ENCODE measurements at regions not wholly inside any gene's neighbourhood (a gene's known extent, or its start where the extent isn't known, plus 50 kb on each side); places are given as distances from the start of the nearest gene placed in this dataset.
A peak's percentile ranks its signal among the peaks of the same experiment; 100 is the strongest.

- no peak overlapping the region for H3K4me3 ChIP-seq (replicated peaks in 1 of 2; ENCODE audit: low read depth in 2 of 2, low read length in 2 of 2)
- DNase-seq (ENCODE audit: low read depth in 2 of 2), result peak; percentile 38 to 80
- TF ChIP-seq CTCF (IDR thresholded peaks at IDR 0.05; ENCODE audit: low read depth, low read length), result no peak
Measured at GRCh38 chr17:27226611-27227230, 67.2 kb upstream of the WSB1 start.

- no peak for TF ChIP-seq CTCF (IDR thresholded peaks at IDR 0.05; ENCODE audit: low read depth, low read length)
- no peak for DNase-seq (ENCODE audit: low read depth in 2 of 2)
- H3K4me3 ChIP-seq (replicated peaks in 1 of 2; ENCODE audit: low read depth in 2 of 2, low read length in 2 of 2), result no peak overlapping the region
Measured at GRCh38 chr17:27230996-27231395, 62.9 kb upstream of the WSB1 start.

- no peak for TF ChIP-seq CTCF (IDR thresholded peaks at IDR 0.05; ENCODE audit: low read depth, low read length)
- DNase-seq (ENCODE audit: low read depth in 2 of 2), result no peak
- H3K4me3 ChIP-seq (replicated peaks in 1 of 2; ENCODE audit: low read depth in 2 of 2, low read length in 2 of 2), result no peak overlapping the region
Measured at GRCh38 chr17:27232328-27232727, 61.6 kb upstream of the WSB1 start.

GRCh38 chr17:27233059-27233458, 60.9 kb upstream of the WSB1 start:
- no peak overlapping the region for H3K4me3 ChIP-seq (replicated peaks in 1 of 2; ENCODE audit: low read depth in 2 of 2, low read length in 2 of 2)
- no peak for TF ChIP-seq CTCF (IDR thresholded peaks at IDR 0.05; ENCODE audit: low read depth, low read length)
- no peak for DNase-seq (ENCODE audit: low read depth in 2 of 2)

- no peak overlapping the region for H3K4me3 ChIP-seq (replicated peaks in 1 of 2; ENCODE audit: low read depth in 2 of 2, low read length in 2 of 2)
- DNase-seq (ENCODE audit: low read depth in 2 of 2), result no peak
- no peak for TF ChIP-seq CTCF (IDR thresholded peaks at IDR 0.05; ENCODE audit: low read depth, low read length)
Measured at GRCh38 chr17:27233776-27234175, 60.1 kb upstream of the WSB1 start.

GRCh38 chr17:27236717-27237315, 57.1 kb upstream of the WSB1 start:
- no peak overlapping the region for H3K4me3 ChIP-seq (replicated peaks in 1 of 2; ENCODE audit: low read depth in 2 of 2, low read length in 2 of 2)
- TF ChIP-seq CTCF (IDR thresholded peaks at IDR 0.05; ENCODE audit: low read depth, low read length), result peak; percentile 85
- DNase-seq (ENCODE audit: low read depth in 2 of 2), result peak; percentile 86 to 88

- H3K4me3 ChIP-seq (replicated peaks in 1 of 2; ENCODE audit: low read depth in 2 of 2, low read length in 2 of 2), result no peak overlapping the region
- no peak for DNase-seq (ENCODE audit: low read depth in 2 of 2)
- no peak for TF ChIP-seq CTCF (IDR thresholded peaks at IDR 0.05; ENCODE audit: low read depth, low read length)
Measured at GRCh38 chr17:27237890-27238289, 56.0 kb upstream of the WSB1 start.

Measured in cardiac fibroblast (primary cell).